PC-3 (cell line): ENCODE measurements at regions not wholly inside any gene's neighbourhood (a gene's known extent, or its start where the extent isn't known, plus 50 kb on each side); places are given as distances from the start of the nearest gene placed in this dataset.

ENCODE experiments used
- ATAC-seq: fragments of 200-7000 bp; cut with Tn5 transposase; 2 replicates; pipeline ENCODE4 v1.9.1; 2020; ENCODE audit warnings: mild to moderate bottlenecking, moderate library complexity
- BruUV-seq: library from RNA; stranded (reverse); fragments of 400-500 nt; replicated peaks from 2 replicates; lab custom pipeline; 2021; lab: Mats Ljungman, UMichigan
- CTCF ChIA-PET: fragments of 300-600 bp; sonication (Branson Sonifier 250); formaldehyde crosslinking; loops from one replicate; lab custom pipeline; 2022; ENCODE audit warnings: antibody characterized with exemption; lab: Charles Lee
- POLR2A ChIA-PET: fragments of 300-600 bp; sonication (Branson Sonifier 250); formaldehyde crosslinking; loops from one replicate; lab custom pipeline; 2022; ENCODE audit warnings: antibody characterized with exemption; ENCODE audit not compliant: unreplicated experiment; lab: Charles Lee
- DNase-seq: peaks from one replicate; pipeline ENCODE4 v3.0.0-alpha.2; 2015
- H2AFZ ChIP-seq: fragments of 300-600 bp; sonication (generic); 2 replicates; pipeline ENCODE4 v1.6.0; 2016; ENCODE audit warnings: antibody characterized with exemption, low read length
- H3F3A ChIP-seq: fragments of 300-600 bp; sonication (generic); one replicate; pipeline ENCODE4 v1.6.0; 2017; ENCODE audit warnings: antibody characterized with exemption, low read length, control low read depth, mild to moderate bottlenecking; ENCODE audit not compliant: unreplicated experiment
- H3K27ac ChIP-seq: fragments of 300-600 bp; sonication (generic); 2 replicates; pipeline ENCODE4 v1.5.1; 2016; ENCODE audit warnings: mild to moderate bottlenecking, low read length
- H3K27me3 ChIP-seq: fragments of 300-600 bp; sonication (generic); 2 replicates; pipeline ENCODE4 v1.6.1; 2016; ENCODE audit warnings: low read length, mixed read lengths
- H3K36me3 ChIP-seq: fragments of 300-600 bp; sonication (generic); 2 replicates; pipeline ENCODE4 v1.6.1; 2016; ENCODE audit warnings: low read depth, mixed run types, low read length, mixed read lengths
- H3K4me1 ChIP-seq: fragments of 300-600 bp; sonication (generic); 2 replicates; pipeline ENCODE4 v1.5.1; 2016; ENCODE audit warnings: low read length; ENCODE audit not compliant: insufficient read depth
- H3K4me2 ChIP-seq: fragments of 300-600 bp; sonication (generic); 2 replicates; pipeline ENCODE4 v1.6.0; 2016; ENCODE audit warnings: low read length
- H3K4me3 ChIP-seq: fragments of 300-600 bp; sonication (generic); 2 replicates; pipeline ENCODE4 v1.5.1; 2016; ENCODE audit warnings: mild to moderate bottlenecking, low read length, mixed read lengths
- H3K79me2 ChIP-seq: fragments of 300-600 bp; sonication (generic); 2 replicates; pipeline ENCODE4 v1.6.1; 2017; ENCODE audit warnings: low read length, mixed read lengths
- H3K9ac ChIP-seq: fragments of 300-600 bp; sonication (generic); 2 replicates; pipeline ENCODE4 v1.6.0; 2016; ENCODE audit warnings: mild to moderate bottlenecking, low read length
- H3K9me2 ChIP-seq: fragments of 300-600 bp; sonication (generic); replicated peaks from 2 replicates; pipeline ENCODE4 v1.6.1; 2016; ENCODE audit warnings: mixed run types, low read length, mixed read lengths
- H3K9me3 ChIP-seq: fragments of 300-600 bp; sonication (generic); 2 replicates; pipeline ENCODE4 v1.6.1; 2016; ENCODE audit warnings: low read length, mixed read lengths
- H4K20me1 ChIP-seq: fragments of 300-600 bp; sonication (generic); 2 replicates; pipeline ENCODE4 v1.6.1; 2016; ENCODE audit warnings: low read length, mixed read lengths
- EZH2 ChIP-seq: fragments of 300-600 bp; sonication (generic); IDR thresholded peaks from one replicate; pipeline ENCODE4 v1.6.1; 2017; ENCODE audit warnings: antibody characterized with exemption, mild to moderate bottlenecking, low read length; ENCODE audit not compliant: unreplicated experiment
- EZH2phosphoT487 ChIP-seq: fragments of 300-600 bp; sonication (generic); IDR thresholded peaks from 2 replicates; pipeline ENCODE4 v1.6.1; 2018; ENCODE audit warnings: mild to moderate bottlenecking, antibody characterized with exemption, low read length, borderline replicate concordance
- intact Hi-C: fragments of 100-400 bp; cut with micrococcal nuclease; formaldehyde crosslinking; loops from 2 replicates; pipeline ENCODE4 v1.9.0; 2023
- TF ChIP-seq, protein P1 (sequence below): fragments of 300-600 bp; sonication (generic); conservative IDR thresholded peaks from 2 replicates; pipeline ENCODE4 v1.5.1; 2017; ENCODE audit warnings: antibody characterized with exemption, low read depth, mild to moderate bottlenecking, low read length

DNA sequence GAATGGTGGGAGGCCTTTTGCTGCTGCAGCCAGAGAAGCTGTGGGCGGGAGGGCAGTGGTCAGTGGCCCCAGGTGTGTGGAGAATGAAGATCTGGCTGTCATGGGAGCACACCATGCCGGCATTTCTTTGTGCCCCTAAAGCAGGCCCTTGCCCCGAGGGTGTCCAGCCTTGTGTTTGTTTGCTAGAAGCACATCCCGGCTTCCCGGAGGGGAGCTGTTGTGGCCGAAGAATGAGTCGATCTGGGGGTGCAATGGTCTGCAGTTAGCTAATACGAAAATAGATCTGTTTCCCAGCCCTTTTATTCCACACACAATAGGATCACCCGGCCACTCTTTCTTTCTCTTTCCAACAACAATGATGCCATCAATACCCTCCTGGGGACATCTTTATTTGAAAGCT is 228.8 kb downstream of the CBLN1 start:
- H2AFZ ChIP-seq: no peak overlapping the region
- peaks cover 9% of the 10 kb centered on the region for H3K4me1 ChIP-seq
- no peaks in the 10 kb centered on the region for H3K79me2 ChIP-seq
- H3K9me3 ChIP-seq: no peaks in the 10 kb centered on the region
- no peaks in the 10 kb centered on the region for H4K20me1 ChIP-seq
- H3K9me2 ChIP-seq: no peaks in the 10 kb centered on the region
- CTCF ChIA-PET: no interaction called here
- H3K4me3 ChIP-seq: no peak overlapping the region
- no peak overlapping the region for H3K9ac ChIP-seq
- no peak for ATAC-seq
- H3F3A ChIP-seq: no peaks in the 10 kb centered on the region
- POLR2A ChIA-PET: no interaction called here
- H3K27me3 ChIP-seq: peaks cover 23% of the 10 kb centered on the region
- intact Hi-C loops: no loop called here
- no TSS peak for BruUV-seq
- TF ChIP-seq EZH2phosphoT487 (no peak), EZH2 (no peak)
- TF ChIP-seq, protein P1, sequence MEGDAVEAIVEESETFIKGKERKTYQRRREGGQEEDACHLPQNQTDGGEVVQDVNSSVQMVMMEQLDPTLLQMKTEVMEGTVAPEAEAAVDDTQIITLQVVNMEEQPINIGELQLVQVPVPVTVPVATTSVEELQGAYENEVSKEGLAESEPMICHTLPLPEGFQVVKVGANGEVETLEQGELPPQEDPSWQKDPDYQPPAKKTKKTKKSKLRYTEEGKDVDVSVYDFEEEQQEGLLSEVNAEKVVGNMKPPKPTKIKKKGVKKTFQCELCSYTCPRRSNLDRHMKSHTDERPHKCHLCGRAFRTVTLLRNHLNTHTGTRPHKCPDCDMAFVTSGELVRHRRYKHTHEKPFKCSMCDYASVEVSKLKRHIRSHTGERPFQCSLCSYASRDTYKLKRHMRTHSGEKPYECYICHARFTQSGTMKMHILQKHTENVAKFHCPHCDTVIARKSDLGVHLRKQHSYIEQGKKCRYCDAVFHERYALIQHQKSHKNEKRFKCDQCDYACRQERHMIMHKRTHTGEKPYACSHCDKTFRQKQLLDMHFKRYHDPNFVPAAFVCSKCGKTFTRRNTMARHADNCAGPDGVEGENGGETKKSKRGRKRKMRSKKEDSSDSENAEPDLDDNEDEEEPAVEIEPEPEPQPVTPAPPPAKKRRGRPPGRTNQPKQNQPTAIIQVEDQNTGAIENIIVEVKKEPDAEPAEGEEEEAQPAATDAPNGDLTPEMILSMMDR: no peak
- H3K27ac ChIP-seq: no peak overlapping the region
- no peaks in the 10 kb centered on the region for H3K36me3 ChIP-seq
- no peak for DNase-seq
- no peak overlapping the region for H3K4me2 ChIP-seq

DNA sequence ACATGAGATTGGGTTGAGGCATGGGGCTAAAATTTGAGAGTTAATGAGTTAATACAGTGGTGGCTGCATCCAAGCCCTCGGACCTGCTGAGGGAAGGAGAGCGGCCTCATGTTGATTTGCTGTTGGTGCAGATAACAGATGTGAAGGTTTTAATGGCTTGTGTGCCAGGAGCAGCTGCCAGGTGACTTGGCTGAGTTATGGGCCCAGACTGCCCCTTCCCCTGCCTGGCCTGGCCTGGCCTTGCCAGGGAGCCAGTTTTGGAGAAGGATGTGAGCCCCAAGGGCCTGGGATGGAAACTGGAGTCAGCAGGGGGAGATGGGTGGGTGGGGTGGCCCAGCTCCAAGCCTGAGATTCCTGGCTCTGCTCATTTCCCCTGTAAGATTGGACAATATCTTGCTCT is 230.1 kb downstream of the CBLN1 start:
- intact Hi-C loops: no loop called here
- Histone ChIP-seq H3K4me1 (peaks cover 9% of the 10 kb centered on the region), H3K27me3 (peaks cover 23% of the 10 kb centered on the region), H2AFZ (no peak overlapping the region), H3F3A (no peaks in the 10 kb centered on the region), H3K4me2 (no peak overlapping the region), H4K20me1 (no peaks in the 10 kb centered on the region), H3K36me3 (no peaks in the 10 kb centered on the region), H3K4me3 (no peak overlapping the region), H3K9ac (no peak overlapping the region), H3K9me3 (no peaks in the 10 kb centered on the region), H3K27ac (no peak overlapping the region), H3K79me2 (no peaks in the 10 kb centered on the region), H3K9me2 (no peaks in the 10 kb centered on the region)
- no peak for TF ChIP-seq EZH2
- TF ChIP-seq, protein P1: no peak
- TF ChIP-seq EZH2phosphoT487: no peak
- DNase-seq: no peak
- POLR2A ChIA-PET: no interaction called here
- ATAC-seq: no peak
- no TSS peak for BruUV-seq
- CTCF ChIA-PET: no interaction called here

DNA sequence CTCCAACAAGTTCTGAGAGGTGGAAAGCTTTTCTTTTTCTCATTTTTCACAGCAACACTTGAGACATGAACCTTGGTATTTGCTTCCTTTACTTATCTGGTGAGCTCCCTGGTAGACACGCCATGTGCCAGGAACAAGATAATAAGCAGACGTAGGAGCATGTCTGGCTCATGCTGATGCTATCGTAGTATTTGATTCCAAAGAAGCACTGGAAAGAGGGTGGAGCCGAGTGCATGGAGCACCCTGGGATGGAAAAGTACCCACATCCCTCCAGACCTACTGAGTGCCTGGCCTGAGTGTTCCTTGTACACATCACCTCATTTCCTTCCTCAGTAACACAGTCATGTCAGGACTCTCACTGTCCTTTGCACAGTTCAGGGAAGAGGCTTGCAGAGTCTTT is 231.0 kb downstream of the CBLN1 start:
- Histone ChIP-seq H4K20me1 (no peaks in the 10 kb centered on the region), H3K79me2 (no peaks in the 10 kb centered on the region), H3K27ac (no peak overlapping the region), H3K4me3 (no peak overlapping the region), H2AFZ (no peak overlapping the region), H3K4me1 (peaks cover 9% of the 10 kb centered on the region), H3K36me3 (no peaks in the 10 kb centered on the region), H3K9me2 (no peaks in the 10 kb centered on the region), H3K4me2 (no peak overlapping the region), H3K9ac (no peak overlapping the region), H3F3A (no peaks in the 10 kb centered on the region), H3K27me3 (peaks cover 16% of the 10 kb centered on the region; the same call in 1 of the 2 replicates), H3K9me3 (no peaks in the 10 kb centered on the region)
- BruUV-seq: no TSS peak
- intact Hi-C loops: no loop called here
- ChIA-PET POLR2A (no interaction called here), CTCF (no interaction called here)
- TF ChIP-seq EZH2phosphoT487 (no peak), EZH2 (no peak)
- TF ChIP-seq, protein P1: no peak
- ATAC-seq (no peak), DNase-seq (no peak)
